SK-N-SH (cell line): ENCODE measurements at regions not wholly inside any gene's neighbourhood (a gene's known extent, or its start where the extent isn't known, plus 50 kb on each side); places are given as distances from the start of the nearest gene placed in this dataset.

Source experiments
- PBX3 ChIP-seq: IDR thresholded peaks from 2 replicates; pipeline ENCODE4; 2012
- SMC3 ChIP-seq: IDR thresholded peaks from 2 replicates; pipeline ENCODE4 v1.6.1; 2012; ENCODE audit warnings: low read depth, low read length, improper control_type of control experiment

GRCh38 chr6:93040375-93040774 is 379.0 kb downstream of the EPHA7 start:
- no peak for TF ChIP-seq SMC3
- no peak for TF ChIP-seq PBX3
